ENCODE measurements at regions not wholly inside any gene's neighbourhood (a gene's known extent, or its start where the extent isn't known, plus 50 kb on each side); places are given as distances from the start of the nearest gene placed in this dataset.
"Not testable (repeated sequence)": the region's sequence is repeated elsewhere in the genome, so short reads cannot be mapped to it uniquely, and the experiment has no call there.

DNA sequence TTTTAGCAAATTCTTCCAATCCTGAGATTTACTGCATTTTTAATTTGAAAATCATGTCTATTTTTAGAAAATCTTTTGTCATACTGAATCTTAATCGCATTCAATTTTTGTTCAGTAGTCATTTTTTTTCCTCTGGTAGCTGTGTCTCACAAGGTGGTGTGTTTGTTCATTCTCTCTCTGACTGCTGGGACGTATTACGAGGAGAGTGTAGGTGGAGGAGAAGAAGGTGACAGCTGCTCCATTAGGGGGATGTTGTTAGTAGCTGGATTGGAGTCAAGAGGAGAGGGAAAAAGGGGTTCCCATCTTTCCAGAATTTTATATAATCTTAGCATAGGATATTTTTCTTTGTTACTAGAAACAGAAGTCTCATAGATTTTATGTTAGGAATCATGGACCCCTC is 804.2 kb downstream of the PRIM2 start:
- H3K9ac ChIP-seq (ENCODE audit: low read length); H2AFZ ChIP-seq (ENCODE audit: low read length); H3K36me3 ChIP-seq (ENCODE audit: low read depth, low read length); CTCF ChIA-PET; H3K4me2 ChIP-seq (ENCODE audit: low read length); H3F3A ChIP-seq (ENCODE audit: low read length, unreplicated experiment); H3K27ac ChIP-seq (ENCODE audit: low read length); H3K79me2 ChIP-seq (ENCODE audit: low read length); H3K9me2 ChIP-seq (replicated peaks; ENCODE audit: low read length); POLR2A ChIA-PET (ENCODE audit: unreplicated experiment); H4K20me1 ChIP-seq (ENCODE audit: low read length); ATAC-seq; DNase-seq; BruUV-seq (replicated peaks); intact Hi-C loops (cut with micrococcal nuclease); H3K9me3 ChIP-seq (ENCODE audit: low read length); H3K4me1 ChIP-seq (ENCODE audit: insufficient read depth, low read length); H3K4me3 ChIP-seq (ENCODE audit: low read length); H3K27me3 ChIP-seq (ENCODE audit: low read length): not testable (repeated sequence)

DNA sequence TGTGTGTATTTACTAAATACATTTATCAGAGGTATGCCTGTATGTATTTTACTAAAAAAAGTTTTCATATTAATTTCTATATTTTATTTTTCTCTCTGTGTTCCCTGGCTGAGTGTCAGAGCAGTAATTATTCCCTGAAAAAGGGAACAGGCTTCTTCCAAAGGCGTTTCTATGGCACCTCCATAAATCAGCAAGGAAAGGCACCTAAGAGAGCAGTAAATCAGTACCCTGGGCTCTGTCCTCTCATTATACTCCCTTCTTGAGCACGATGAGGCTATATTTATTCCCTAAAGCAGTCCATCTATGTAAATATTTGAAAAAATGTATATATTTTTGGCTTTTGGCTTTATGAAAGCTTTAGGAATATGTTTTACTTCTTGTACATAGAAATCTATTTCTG is 806.3 kb downstream of the PRIM2 start:
- POLR2A ChIA-PET (ENCODE audit: unreplicated experiment); H3K79me2 ChIP-seq (ENCODE audit: low read length); H3K27ac ChIP-seq (ENCODE audit: low read length); BruUV-seq (replicated peaks); intact Hi-C loops (cut with micrococcal nuclease); H3F3A ChIP-seq (ENCODE audit: low read length, unreplicated experiment); H3K9me2 ChIP-seq (replicated peaks; ENCODE audit: low read length); H3K27me3 ChIP-seq (ENCODE audit: low read length); H3K9me3 ChIP-seq (ENCODE audit: low read length); ATAC-seq; H3K4me2 ChIP-seq (ENCODE audit: low read length); H3K4me1 ChIP-seq (ENCODE audit: insufficient read depth, low read length); H3K4me3 ChIP-seq (ENCODE audit: low read length); H2AFZ ChIP-seq (ENCODE audit: low read length); H4K20me1 ChIP-seq (ENCODE audit: low read length); CTCF ChIA-PET; H3K36me3 ChIP-seq (ENCODE audit: low read depth, low read length); H3K9ac ChIP-seq (ENCODE audit: low read length); DNase-seq: not testable (repeated sequence)

DNA sequence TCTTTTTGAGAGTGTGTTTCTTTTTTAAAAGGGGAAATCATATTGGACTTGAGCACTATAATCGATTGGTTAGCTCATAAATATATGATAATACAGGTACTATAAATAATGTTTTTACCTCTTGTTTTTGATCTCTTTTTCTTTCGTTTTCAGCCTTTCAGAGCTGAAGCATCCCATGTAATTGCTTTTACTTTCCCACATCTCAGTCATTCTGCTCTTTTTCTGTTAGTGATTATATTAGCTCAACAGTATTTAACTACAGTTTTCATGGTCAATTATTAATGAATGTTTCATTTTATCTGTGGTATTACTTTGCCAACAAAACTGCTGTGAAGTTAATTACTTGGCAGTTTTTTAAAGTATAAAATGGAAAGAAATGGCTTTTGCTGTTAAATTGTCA is 811.1 kb downstream of the PRIM2 start:
- H3K36me3 ChIP-seq (ENCODE audit: low read depth, low read length); BruUV-seq (replicated peaks); H3K9ac ChIP-seq (ENCODE audit: low read length); H4K20me1 ChIP-seq (ENCODE audit: low read length); H3K27ac ChIP-seq (ENCODE audit: low read length); ATAC-seq; H3K4me3 ChIP-seq (ENCODE audit: low read length); H3K4me2 ChIP-seq (ENCODE audit: low read length); intact Hi-C loops (cut with micrococcal nuclease); H2AFZ ChIP-seq (ENCODE audit: low read length); POLR2A ChIA-PET (ENCODE audit: unreplicated experiment); H3K9me3 ChIP-seq (ENCODE audit: low read length); DNase-seq; H3K79me2 ChIP-seq (ENCODE audit: low read length); CTCF ChIA-PET; H3F3A ChIP-seq (ENCODE audit: low read length, unreplicated experiment); H3K9me2 ChIP-seq (replicated peaks; ENCODE audit: low read length); H3K27me3 ChIP-seq (ENCODE audit: low read length); H3K4me1 ChIP-seq (ENCODE audit: insufficient read depth, low read length): not testable (repeated sequence)

DNA sequence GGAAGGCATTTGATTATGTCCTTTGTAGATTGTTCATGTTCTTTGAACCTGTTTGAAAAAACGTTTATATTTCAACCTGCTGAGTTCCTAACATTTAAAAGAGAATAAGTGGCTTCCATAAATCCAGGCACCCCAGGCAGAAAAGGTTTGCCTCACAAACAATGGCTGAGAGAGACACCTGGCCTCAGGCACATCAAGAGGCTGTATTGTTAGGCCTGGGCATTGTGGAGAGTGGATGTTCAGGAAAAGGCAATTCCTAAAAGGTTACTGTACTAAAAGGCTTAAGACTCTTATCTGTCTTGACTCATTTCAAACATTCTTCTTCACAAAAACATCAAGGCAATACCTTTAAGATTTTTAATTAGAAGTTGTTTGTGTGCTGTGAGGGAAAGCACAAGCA is 811.7 kb downstream of the PRIM2 start:
- CTCF ChIA-PET; intact Hi-C loops (cut with micrococcal nuclease); H3K4me1 ChIP-seq (ENCODE audit: insufficient read depth, low read length); H3F3A ChIP-seq (ENCODE audit: low read length, unreplicated experiment); POLR2A ChIA-PET (ENCODE audit: unreplicated experiment); H4K20me1 ChIP-seq (ENCODE audit: low read length); DNase-seq; BruUV-seq (replicated peaks); H3K9ac ChIP-seq (ENCODE audit: low read length); H3K9me2 ChIP-seq (replicated peaks; ENCODE audit: low read length); H3K36me3 ChIP-seq (ENCODE audit: low read depth, low read length); H3K4me3 ChIP-seq (ENCODE audit: low read length); H3K9me3 ChIP-seq (ENCODE audit: low read length); H3K27me3 ChIP-seq (ENCODE audit: low read length); ATAC-seq; H3K79me2 ChIP-seq (ENCODE audit: low read length); H2AFZ ChIP-seq (ENCODE audit: low read length); H3K27ac ChIP-seq (ENCODE audit: low read length); H3K4me2 ChIP-seq (ENCODE audit: low read length): not testable (repeated sequence)

DNA sequence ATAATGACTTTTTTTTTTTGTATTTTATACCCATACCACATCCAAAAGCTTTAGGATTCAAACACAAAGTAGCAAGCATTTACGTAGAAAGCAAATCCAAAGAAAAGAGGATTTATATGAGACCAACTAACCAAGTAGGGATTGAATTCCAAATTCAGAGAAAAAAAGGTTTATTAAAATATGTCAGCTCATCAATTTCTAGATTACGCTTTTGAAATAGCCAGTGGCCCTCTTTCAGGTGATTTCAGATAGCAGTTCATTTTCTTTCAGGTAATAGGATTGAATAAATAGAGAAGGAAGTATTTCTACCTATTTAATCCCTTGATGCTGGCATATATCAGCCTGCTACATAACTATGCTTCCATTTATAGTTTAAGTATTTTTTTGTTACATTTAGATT is 822.3 kb downstream of the PRIM2 start:
- POLR2A ChIA-PET (ENCODE audit: unreplicated experiment); H3K4me3 ChIP-seq (ENCODE audit: low read length); H2AFZ ChIP-seq (ENCODE audit: low read length); H3K9me2 ChIP-seq (replicated peaks; ENCODE audit: low read length); H3K79me2 ChIP-seq (ENCODE audit: low read length); H3K4me2 ChIP-seq (ENCODE audit: low read length); ATAC-seq; DNase-seq; H3K9ac ChIP-seq (ENCODE audit: low read length); H4K20me1 ChIP-seq (ENCODE audit: low read length); H3K27ac ChIP-seq (ENCODE audit: low read length); CTCF ChIA-PET; H3K36me3 ChIP-seq (ENCODE audit: low read depth, low read length); BruUV-seq (replicated peaks); H3K9me3 ChIP-seq (ENCODE audit: low read length); H3K27me3 ChIP-seq (ENCODE audit: low read length); H3F3A ChIP-seq (ENCODE audit: low read length, unreplicated experiment); H3K4me1 ChIP-seq (ENCODE audit: insufficient read depth, low read length); intact Hi-C loops (cut with micrococcal nuclease): not testable (repeated sequence)

DNA sequence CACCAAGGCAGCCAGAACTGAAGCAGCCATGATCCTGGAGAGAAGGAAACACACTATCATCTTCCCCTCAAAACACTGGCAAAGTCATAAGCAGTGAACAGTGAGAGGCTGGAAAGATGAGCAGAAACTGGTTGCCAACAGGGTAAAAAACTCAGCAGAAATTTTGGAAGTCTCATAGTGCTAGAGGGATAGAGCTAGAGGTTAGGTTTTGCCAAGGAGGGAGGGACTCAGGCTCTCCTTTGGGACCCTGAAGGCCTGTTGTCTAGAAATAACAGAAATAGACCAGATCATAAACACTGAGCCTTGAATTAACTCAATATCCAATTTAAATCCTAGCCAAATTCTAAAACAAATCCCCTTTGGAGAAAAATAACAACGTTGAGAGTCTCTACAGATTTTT is 853.6 kb downstream of the PRIM2 start:
- intact Hi-C loops (cut with micrococcal nuclease); BruUV-seq (replicated peaks); CTCF ChIA-PET; H3K79me2 ChIP-seq (ENCODE audit: low read length); H3K4me2 ChIP-seq (ENCODE audit: low read length); POLR2A ChIA-PET (ENCODE audit: unreplicated experiment); H3K9me3 ChIP-seq (ENCODE audit: low read length); H3K9me2 ChIP-seq (replicated peaks; ENCODE audit: low read length); DNase-seq; H4K20me1 ChIP-seq (ENCODE audit: low read length); H3K4me1 ChIP-seq (ENCODE audit: insufficient read depth, low read length); H3F3A ChIP-seq (ENCODE audit: low read length, unreplicated experiment); H3K9ac ChIP-seq (ENCODE audit: low read length); ATAC-seq; H2AFZ ChIP-seq (ENCODE audit: low read length); H3K27me3 ChIP-seq (ENCODE audit: low read length); H3K4me3 ChIP-seq (ENCODE audit: low read length); H3K36me3 ChIP-seq (ENCODE audit: low read depth, low read length); H3K27ac ChIP-seq (ENCODE audit: low read length): not testable (repeated sequence)

DNA sequence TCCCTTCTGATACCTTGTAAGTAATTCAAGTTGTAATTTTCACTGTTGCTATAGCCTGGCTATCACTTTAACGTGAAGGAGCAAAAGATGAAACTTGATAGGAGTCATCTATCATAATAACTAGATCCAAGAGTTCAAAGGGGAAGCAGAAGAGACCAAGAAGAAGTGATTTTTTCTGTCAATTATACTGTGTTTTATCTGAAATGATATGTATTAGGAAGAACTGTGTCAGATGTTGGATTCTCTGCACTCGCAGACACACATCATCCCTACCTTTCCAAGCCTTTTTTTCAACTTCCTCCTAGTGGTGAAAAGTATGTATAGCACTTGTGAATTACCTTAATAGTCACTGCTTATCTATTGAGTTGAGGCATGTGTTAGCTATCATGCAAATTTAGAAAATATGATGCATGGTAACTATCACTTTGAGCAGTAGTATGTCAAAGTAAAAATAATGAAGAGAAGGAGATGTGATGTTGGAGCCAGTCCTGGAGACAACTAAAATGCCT is 864.2 kb downstream of the PRIM2 start:
- H3K79me2 ChIP-seq (ENCODE audit: low read length); H3K4me1 ChIP-seq (ENCODE audit: insufficient read depth, low read length); H3K9ac ChIP-seq (ENCODE audit: low read length); H2AFZ ChIP-seq (ENCODE audit: low read length); H3K27ac ChIP-seq (ENCODE audit: low read length); H4K20me1 ChIP-seq (ENCODE audit: low read length); H3K36me3 ChIP-seq (ENCODE audit: low read depth, low read length); H3K4me3 ChIP-seq (ENCODE audit: low read length); intact Hi-C loops (cut with micrococcal nuclease); BruUV-seq (replicated peaks); H3F3A ChIP-seq (ENCODE audit: low read length, unreplicated experiment); H3K27me3 ChIP-seq (ENCODE audit: low read length); POLR2A ChIA-PET (ENCODE audit: unreplicated experiment); DNase-seq; H3K9me2 ChIP-seq (replicated peaks; ENCODE audit: low read length); H3K9me3 ChIP-seq (ENCODE audit: low read length); H3K4me2 ChIP-seq (ENCODE audit: low read length); CTCF ChIA-PET: not testable (repeated sequence)
- ATAC-seq: peak; percentile 55; the same call in 1 of the 2 replicates
